HEK293T (cell line): ENCODE measurements at regions not wholly inside any gene's neighbourhood (a gene's known extent, or its start where the extent isn't known, plus 50 kb on each side); places are given as distances from the start of the nearest gene placed in this dataset.
"Not testable (repeated sequence)": the region's sequence is repeated elsewhere in the genome, so short reads cannot be mapped to it uniquely, and the experiment has no call there.

Source experiments
- BHLHE40 ChIP-seq: fragments of 450-650 bp; IDR thresholded peaks from 2 replicates; pipeline ENCODE4 v1.6.1; 2016; ENCODE audit warnings: mild to moderate bottlenecking, moderate library complexity, borderline replicate concordance
- ELF4 ChIP-seq: fragments of 450-650 bp; IDR thresholded peaks from 2 replicates; pipeline ENCODE4 v1.6.1; 2017; ENCODE audit warnings: antibody characterized with exemption
- FOXA1 ChIP-seq: fragments of 450-650 bp; IDR thresholded peaks from 2 replicates; pipeline ENCODE4 v1.6.1; 2016; ENCODE audit warnings: mild to moderate bottlenecking
- FOXM1 ChIP-seq: fragments of 450-650 bp; IDR thresholded peaks from 2 replicates; pipeline ENCODE4 v1.6.1; 2017; ENCODE audit warnings: mild to moderate bottlenecking, borderline replicate concordance
- HDGF ChIP-seq: fragments of 450-650 bp; IDR thresholded peaks from 2 replicates; pipeline ENCODE4 v1.6.1; 2017; ENCODE audit warnings: antibody characterized with exemption, borderline replicate concordance
- L3MBTL2 ChIP-seq: fragments of 450-650 bp; conservative IDR thresholded peaks from 2 replicates; pipeline ENCODE4 v1.6.1; 2016; ENCODE audit warnings: mild to moderate bottlenecking
- LEF1 ChIP-seq: fragments of 450-650 bp; IDR thresholded peaks from 2 replicates; pipeline ENCODE4 v1.6.1; 2017; ENCODE audit warnings: mild to moderate bottlenecking, borderline replicate concordance
- NFRKB ChIP-seq: fragments of 450-650 bp; IDR thresholded peaks from 2 replicates; pipeline ENCODE4 v1.6.1; 2016; ENCODE audit warnings: mild to moderate bottlenecking, moderate library complexity
- SUZ12 ChIP-seq: fragments of 450-650 bp; IDR thresholded peaks from 2 replicates; pipeline ENCODE4 v1.6.1; 2016; ENCODE audit warnings: mild to moderate bottlenecking
- TARDBP ChIP-seq: fragments of 450-650 bp; IDR thresholded peaks from 2 replicates; pipeline ENCODE4 v1.6.1; 2016

GRCh38 chr6:15185111-15185510 lies 60.8 kb upstream of the JARID2 start:
- not testable (repeated sequence) for TF ChIP-seq BHLHE40, FOXA1, NFRKB, ELF4, LEF1, TARDBP, FOXM1, SUZ12, HDGF, L3MBTL2
